Neural cell (in vitro differentiated cells): ENCODE measurements at regions not wholly inside any gene's neighbourhood (a gene's known extent, or its start where the extent isn't known, plus 50 kb on each side); places are given as distances from the start of the nearest gene placed in this dataset.

ENCODE experiments used
- H2AFZ ChIP-seq: fragments of 200-600, 300-800 bp; sonication (generic), shearing (Covaris generic); 2 replicates; pipeline ENCODE4 v1.6.0; 2014; ENCODE audit warnings: low read depth, mild to moderate bottlenecking, antibody characterized with exemption, low read length, moderate library complexity
- H3F3A ChIP-seq: fragments of 200-600 bp; shearing (Covaris generic); 2 replicates; pipeline ENCODE4 v1.6.1; 2016; ENCODE audit warnings: mild to moderate bottlenecking, moderate library complexity, mixed read lengths, antibody characterized with exemption, low read length; ENCODE audit not compliant: insufficient read depth, poor library complexity, severe bottlenecking
- H3K27ac ChIP-seq: fragments of 200-600, 300-800 bp; sonication (generic), shearing (Covaris generic); 2 replicates; pipeline ENCODE4 v1.5.1; 2014; ENCODE audit warnings: mild to moderate bottlenecking, low read length, moderate library complexity
- H3K27me3 ChIP-seq: fragments of 300-800, 200-600 bp; sonication (generic), shearing (Covaris generic); 2 replicates; pipeline ENCODE4 v1.6.0; 2014; ENCODE audit warnings: mild to moderate bottlenecking, low read depth, low read length, moderate library complexity; ENCODE audit not compliant: insufficient read depth
- H3K36me3 ChIP-seq: fragments of 300-800, 200-600 bp; sonication (generic), shearing (Covaris generic); 2 replicates; pipeline ENCODE4 v1.5.1; 2014; ENCODE audit warnings: mild to moderate bottlenecking, antibody characterized with exemption, low read length, moderate library complexity; ENCODE audit not compliant: insufficient read depth
- H3K4me2 ChIP-seq: fragments of 300-800, 200-600 bp; sonication (generic), shearing (Covaris generic); 2 replicates; pipeline ENCODE4 v1.6.0; 2014; ENCODE audit warnings: mild to moderate bottlenecking, low read length
- H3K4me3 ChIP-seq: fragments of 300-800, 200-600 bp; sonication (generic), shearing (Covaris generic); 2 replicates; pipeline ENCODE4 v1.5.1; 2014; ENCODE audit warnings: mild to moderate bottlenecking, low read length, moderate library complexity
- H3K79me2 ChIP-seq: fragments of 200-600 bp; shearing (Covaris generic); replicated peaks from 2 replicates; pipeline ENCODE4 v1.6.0; 2014; ENCODE audit warnings: mild to moderate bottlenecking, low read length, moderate library complexity; ENCODE audit not compliant: insufficient read depth
- H3K9ac ChIP-seq: fragments of 300-800, 200-600 bp; sonication (generic), shearing (Covaris generic); 2 replicates; pipeline ENCODE4 v1.6.1; 2016; ENCODE audit warnings: mild to moderate bottlenecking, low read length, mixed read lengths
- H3K9me2 ChIP-seq: fragments of 200-600 bp; shearing (Covaris generic); 2 replicates; pipeline ENCODE4 v1.6.1; 2016; ENCODE audit warnings: mild to moderate bottlenecking, low read length, mixed read lengths; ENCODE audit not compliant: insufficient read depth
- H3K9me3 ChIP-seq: fragments of 200-600, 300-800 bp; sonication (generic), shearing (Covaris generic); 2 replicates; pipeline ENCODE4 v1.6.1; 2016; ENCODE audit warnings: mild to moderate bottlenecking, mixed run types, low read length, moderate library complexity, mixed read lengths
- H4K20me1 ChIP-seq: fragments of 200-600 bp; shearing (Covaris generic); 2 replicates; pipeline ENCODE4 v1.6.1; 2016; ENCODE audit warnings: mild to moderate bottlenecking, mixed run types; ENCODE audit not compliant: insufficient read depth
- CTCF ChIP-seq: fragments of 450-650 bp; IDR thresholded peaks from 2 replicates; pipeline ENCODE4 v1.5.1; 2014; ENCODE audit warnings: antibody characterized with exemption, mild to moderate bottlenecking, moderate library complexity; ENCODE audit not compliant: poor library complexity, severe bottlenecking
- EP300 ChIP-seq: fragments of 450-650 bp; conservative IDR thresholded peaks from 2 replicates; pipeline ENCODE4 v1.6.1; 2014; ENCODE audit warnings: antibody characterized with exemption, mild to moderate bottlenecking, moderate library complexity; ENCODE audit not compliant: poor library complexity, severe bottlenecking
- EZH2 ChIP-seq: fragments of 200-600, 300-800 bp; shearing (Covaris generic), sonication (generic); IDR thresholded peaks from 2 replicates; pipeline ENCODE4 v1.6.1; 2014; ENCODE audit warnings: antibody characterized with exemption, low read length, borderline replicate concordance, mild to moderate bottlenecking; ENCODE audit not compliant: insufficient read depth, poor library complexity, severe bottlenecking
- MXI1 ChIP-seq: fragments of 450-650 bp; conservative IDR thresholded peaks from 2 replicates; pipeline ENCODE4 v1.6.1; 2014; ENCODE audit warnings: antibody characterized with exemption, mild to moderate bottlenecking; ENCODE audit not compliant: poor library complexity, severe bottlenecking
- POLR2AphosphoS5 ChIP-seq: IDR thresholded peaks from 2 replicates; pipeline ENCODE4 v1.6.1; 2012
- RAD21 ChIP-seq: fragments of 450-650 bp; conservative IDR thresholded peaks from 2 replicates; pipeline ENCODE4 v1.6.1; 2014; ENCODE audit warnings: antibody characterized with exemption, mild to moderate bottlenecking, moderate library complexity
- REST ChIP-seq: IDR thresholded peaks from 2 replicates; pipeline ENCODE4 v1.6.1; 2012; ENCODE audit warnings: borderline replicate concordance
- SMC3 ChIP-seq: fragments of 450-650 bp; conservative IDR thresholded peaks from 2 replicates; pipeline ENCODE4 v1.6.1; 2014; ENCODE audit warnings: antibody characterized with exemption, mild to moderate bottlenecking, moderate library complexity; ENCODE audit not compliant: poor library complexity
- TAF1 ChIP-seq: IDR thresholded peaks from 2 replicates; pipeline ENCODE4 v1.6.1; 2012; ENCODE audit warnings: low read depth

- H4K20me1 ChIP-seq, result no peaks in the 10 kb centered on the region
- H3K79me2 ChIP-seq, result no peaks in the 10 kb centered on the region
- no peaks in the 10 kb centered on the region for H3K9me3 ChIP-seq
- H3K9me2 ChIP-seq, result no peaks in the 10 kb centered on the region
- H3K27ac ChIP-seq, result no peak overlapping the region
- H3K27me3 ChIP-seq, result no peaks in the 10 kb centered on the region
- no peak overlapping the region for H3K4me3 ChIP-seq
- no peak overlapping the region for H3K4me2 ChIP-seq
- no peaks in the 10 kb centered on the region for H3K36me3 ChIP-seq
- no peaks in the 10 kb centered on the region for H3F3A ChIP-seq
- TF ChIP-seq MXI1, result no peak
- TF ChIP-seq POLR2AphosphoS5, result peak; percentile 91
- no peak for TF ChIP-seq TAF1
- no peak for TF ChIP-seq RAD21
- TF ChIP-seq EP300, result peak; percentile 89
- no peak overlapping the region for H3K9ac ChIP-seq
- H2AFZ ChIP-seq, result no peak overlapping the region
Measured at GRCh38 chrX:20329435-20329834, 62.7 kb upstream of the RPS6KA3 start.

GRCh38 chrX:20325786-20326388 is 59.2 kb upstream of the RPS6KA3 start:
- Histone ChIP-seq H3F3A (no peaks in the 10 kb centered on the region), H3K9me3 (no peaks in the 10 kb centered on the region), H2AFZ (no peak overlapping the region), H3K36me3 (no peaks in the 10 kb centered on the region), H3K79me2 (no peaks in the 10 kb centered on the region), H3K27me3 (no peaks in the 10 kb centered on the region), H3K27ac (no peak overlapping the region), H3K4me2 (no peak overlapping the region), H4K20me1 (no peaks in the 10 kb centered on the region), H3K4me3 (no peak overlapping the region), H3K9me2 (no peaks in the 10 kb centered on the region), H3K9ac (no peak overlapping the region)
- no peak for TF ChIP-seq RAD21
- no peak for TF ChIP-seq EP300
- no peak for TF ChIP-seq POLR2AphosphoS5
- no peak for TF ChIP-seq EZH2
- no peak for TF ChIP-seq MXI1
- no peak for TF ChIP-seq TAF1
- TF ChIP-seq REST, result no peak
- TF ChIP-seq CTCF, result no peak
- no peak for TF ChIP-seq SMC3
